Astrocyte of the cerebellum (primary cell): ENCODE measurements at regions not wholly inside any gene's neighbourhood (a gene's known extent, or its start where the extent isn't known, plus 50 kb on each side); places are given as distances from the start of the nearest gene placed in this dataset.

Source experiments
- DNase-seq: peaks from one replicate; pipeline ENCODE4 v3.0.0-alpha.2; 2011; ENCODE audit warnings: low read depth
- H3K4me3 ChIP-seq: 2 replicates; pipeline ENCODE4 v1.5.1; 2011; ENCODE audit warnings: mild to moderate bottlenecking, low read depth, low read length, moderate library complexity
- in situ Hi-C: cut with HindIII; loops from 2 replicates; pipeline ENCODE4 v1.10.0; 2017; ENCODE audit warnings: low sequenced_read_pairs
- TF ChIP-seq, protein P1 (sequence below): IDR thresholded peaks from 2 replicates; pipeline ENCODE4 v1.5.1; 2012; ENCODE audit warnings: low read length, low read depth, moderate library complexity, mild to moderate bottlenecking; ENCODE audit errors: missing control alignments

DNA sequence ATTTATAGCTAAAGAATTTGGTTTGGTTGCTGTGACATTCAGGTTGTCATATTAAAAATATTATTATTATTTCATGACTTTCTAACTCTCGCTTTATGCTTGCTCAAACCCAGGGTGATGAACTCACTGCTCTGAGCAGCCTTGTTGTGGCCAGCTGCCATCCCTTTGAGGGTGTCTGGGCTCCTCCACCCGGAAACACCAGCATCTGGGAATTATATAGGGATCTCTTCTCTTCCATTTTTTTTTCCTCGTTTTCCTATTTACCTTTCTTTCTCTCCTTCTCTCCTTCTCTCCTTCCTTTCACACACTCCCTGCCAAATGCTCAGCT lies 355.8 kb upstream of the SMARCA2 start:
- DNase-seq = no peak
- in situ Hi-C loops = no loop called here
- no peak overlapping the region for H3K4me3 ChIP-seq
- TF ChIP-seq, protein P1, sequence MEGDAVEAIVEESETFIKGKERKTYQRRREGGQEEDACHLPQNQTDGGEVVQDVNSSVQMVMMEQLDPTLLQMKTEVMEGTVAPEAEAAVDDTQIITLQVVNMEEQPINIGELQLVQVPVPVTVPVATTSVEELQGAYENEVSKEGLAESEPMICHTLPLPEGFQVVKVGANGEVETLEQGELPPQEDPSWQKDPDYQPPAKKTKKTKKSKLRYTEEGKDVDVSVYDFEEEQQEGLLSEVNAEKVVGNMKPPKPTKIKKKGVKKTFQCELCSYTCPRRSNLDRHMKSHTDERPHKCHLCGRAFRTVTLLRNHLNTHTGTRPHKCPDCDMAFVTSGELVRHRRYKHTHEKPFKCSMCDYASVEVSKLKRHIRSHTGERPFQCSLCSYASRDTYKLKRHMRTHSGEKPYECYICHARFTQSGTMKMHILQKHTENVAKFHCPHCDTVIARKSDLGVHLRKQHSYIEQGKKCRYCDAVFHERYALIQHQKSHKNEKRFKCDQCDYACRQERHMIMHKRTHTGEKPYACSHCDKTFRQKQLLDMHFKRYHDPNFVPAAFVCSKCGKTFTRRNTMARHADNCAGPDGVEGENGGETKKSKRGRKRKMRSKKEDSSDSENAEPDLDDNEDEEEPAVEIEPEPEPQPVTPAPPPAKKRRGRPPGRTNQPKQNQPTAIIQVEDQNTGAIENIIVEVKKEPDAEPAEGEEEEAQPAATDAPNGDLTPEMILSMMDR = no peak

DNA sequence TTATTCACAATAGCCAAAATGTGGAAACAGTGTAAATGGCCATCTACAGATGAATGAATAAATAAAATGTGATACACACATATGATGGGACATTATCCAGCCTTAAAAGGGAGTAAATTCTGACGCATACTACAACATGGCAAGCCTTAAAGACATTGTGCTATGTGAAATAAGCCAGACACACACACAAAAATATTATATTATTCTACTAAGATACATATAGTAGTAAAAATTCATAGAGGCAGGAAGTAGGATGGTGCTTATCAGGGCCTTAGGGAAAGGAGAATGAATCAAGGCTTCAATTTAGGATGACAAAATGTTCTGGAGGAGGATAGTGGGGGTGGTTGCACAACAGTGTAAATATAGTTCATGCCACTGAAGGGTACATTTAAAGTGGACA lies 346.7 kb upstream of the SMARCA2 start:
- H3K4me3 ChIP-seq = no peak overlapping the region
- no peak for DNase-seq
- in situ Hi-C loops = no loop called here
- TF ChIP-seq, protein P1 = no peak

DNA sequence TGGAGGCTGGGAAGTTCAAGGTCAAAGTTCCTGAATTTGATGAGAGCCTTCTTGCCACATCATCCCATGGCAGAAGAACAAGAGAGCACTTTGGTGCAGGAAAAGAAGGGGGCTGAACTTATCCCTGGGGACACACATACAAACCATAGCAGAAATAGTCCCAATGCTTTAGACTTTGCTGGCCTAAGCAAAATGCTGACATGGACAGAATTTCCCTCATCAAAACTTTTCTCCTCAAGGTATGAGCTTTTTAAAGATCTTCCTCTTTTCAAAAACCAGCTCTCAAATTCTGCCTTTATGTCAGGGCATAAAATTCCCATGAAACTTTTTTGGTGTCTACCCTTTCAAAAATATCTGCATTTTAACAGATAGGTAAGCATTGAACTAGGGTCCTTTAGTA lies 341.8 kb upstream of the SMARCA2 start:
- no peak for DNase-seq
- no peak overlapping the region for H3K4me3 ChIP-seq
- TF ChIP-seq, protein P1 = no peak
- in situ Hi-C loops = no loop called here

DNA sequence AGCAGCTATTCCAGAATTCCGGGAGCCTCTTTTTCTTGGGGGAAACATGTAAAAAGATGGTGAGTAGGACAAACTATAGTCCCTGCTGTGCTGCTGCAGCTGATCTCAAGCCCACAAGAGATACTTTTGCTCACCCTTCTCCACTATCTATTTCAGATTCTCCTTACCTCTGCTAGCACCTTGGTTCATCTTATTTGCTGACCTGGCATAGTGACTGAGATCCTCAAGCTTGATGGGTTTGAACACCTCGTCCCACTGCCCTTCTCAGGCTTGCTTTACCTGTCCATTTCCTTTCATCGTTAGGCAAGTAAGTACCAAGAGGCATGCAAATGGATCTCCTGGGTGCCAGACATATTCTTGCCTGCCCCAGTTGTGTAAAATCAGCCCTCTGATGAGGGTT lies 338.4 kb upstream of the SMARCA2 start:
- no peak for DNase-seq
- TF ChIP-seq, protein P1 = no peak
- in situ Hi-C loops = no loop called here
- no peak overlapping the region for H3K4me3 ChIP-seq

DNA sequence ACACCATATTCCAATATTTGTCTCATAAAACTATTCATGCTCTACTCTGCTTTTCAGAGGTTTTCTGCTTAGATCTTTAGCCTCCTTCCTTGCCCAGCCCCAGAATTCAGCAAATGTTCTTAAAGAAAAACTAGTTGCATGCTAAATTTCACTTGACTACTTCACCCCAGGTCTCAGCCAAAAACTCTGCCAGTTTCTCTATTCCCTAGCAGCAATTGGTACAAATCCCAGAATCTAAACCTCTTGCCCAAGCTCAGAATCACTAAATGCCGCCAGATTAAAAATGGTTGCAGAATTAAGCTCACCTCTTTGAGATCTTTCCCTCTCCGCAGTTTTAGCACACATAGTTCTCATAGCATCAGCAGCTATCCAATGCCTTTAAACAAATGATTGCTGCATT lies 331.2 kb upstream of the SMARCA2 start:
- in situ Hi-C loops = no loop called here
- no peak for DNase-seq
- no peak overlapping the region for H3K4me3 ChIP-seq
- TF ChIP-seq, protein P1 = no peak

DNA sequence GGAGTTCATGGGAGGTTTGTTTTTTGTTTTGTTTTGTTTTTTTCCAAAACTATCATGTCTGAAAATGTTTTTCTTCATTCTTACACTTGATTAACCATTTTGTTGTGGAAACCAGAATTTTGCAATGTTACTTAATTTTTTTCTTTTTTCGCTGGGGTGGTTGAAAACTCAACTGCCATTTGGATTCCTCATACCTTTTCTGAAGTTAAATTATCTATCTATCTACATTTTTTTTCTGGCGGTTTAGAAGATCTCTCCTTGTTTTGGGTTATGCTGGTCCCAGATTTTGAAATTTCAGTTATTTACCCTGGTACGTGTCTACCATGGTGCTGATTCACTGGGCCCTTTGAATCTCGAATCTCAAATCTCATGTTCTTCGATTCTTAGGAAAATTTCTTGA lies 316.2 kb upstream of the SMARCA2 start:
- no peak for DNase-seq
- TF ChIP-seq, protein P1 = no peak
- H3K4me3 ChIP-seq = no peak overlapping the region
- in situ Hi-C loops = loop anchor here (5.0 kb wide), 1 partner anchor 92 kb away; no protein-coding TSS in a partner anchor

DNA sequence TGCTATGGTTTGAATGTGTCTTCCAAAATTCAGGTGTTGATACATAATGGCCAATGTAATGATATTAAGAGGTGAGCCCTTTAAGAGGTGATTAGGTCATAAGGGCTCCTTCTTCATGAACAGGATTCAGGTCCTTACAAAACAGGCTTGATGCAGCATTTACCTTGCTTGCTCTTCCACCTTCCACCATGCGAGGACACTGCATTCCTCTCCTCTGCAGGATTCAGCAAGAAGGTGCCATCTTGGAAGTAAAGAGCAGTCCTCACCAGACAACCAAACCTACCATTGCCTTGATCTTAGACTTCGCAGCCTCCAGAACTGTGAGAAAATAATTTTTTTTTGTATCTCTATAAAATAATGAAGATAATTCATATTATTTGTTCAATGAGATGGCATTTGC lies 314.0 kb upstream of the SMARCA2 start:
- TF ChIP-seq, protein P1 = no peak
- no peak overlapping the region for H3K4me3 ChIP-seq
- in situ Hi-C loops = no loop called here
- DNase-seq = no peak
